ENCODE measurements at regions not wholly inside any gene's neighbourhood (a gene's known extent, or its start where the extent isn't known, plus 50 kb on each side); places are given as distances from the start of the nearest gene placed in this dataset.
"Not testable (repeated sequence)": the region's sequence is repeated elsewhere in the genome, so short reads cannot be mapped to it uniquely, and the experiment has no call there.

DNA sequence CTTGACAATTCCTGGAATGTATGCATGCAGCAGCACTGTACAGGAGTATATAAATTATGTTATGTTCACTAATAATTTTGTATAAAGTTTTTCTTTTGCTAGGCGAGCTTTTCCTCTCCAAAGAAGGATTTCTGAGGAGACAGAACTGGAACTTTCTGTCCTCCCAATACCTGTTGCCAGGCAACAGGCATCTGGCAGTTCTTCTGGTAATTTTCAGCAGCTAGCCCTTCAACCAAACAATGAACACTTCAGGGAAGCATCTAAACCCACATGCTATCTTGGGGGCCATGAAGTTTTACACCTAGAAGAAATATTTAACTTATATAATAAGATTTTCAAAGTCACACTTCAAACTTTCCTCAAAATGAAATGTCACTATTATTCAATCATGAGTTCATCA, 162.9 kb upstream of the SYT10 start:
- H3K4me3 ChIP-seq (ENCODE audit: low read depth, low read length), result no peak overlapping the region
- TF ChIP-seq, protein P1, sequence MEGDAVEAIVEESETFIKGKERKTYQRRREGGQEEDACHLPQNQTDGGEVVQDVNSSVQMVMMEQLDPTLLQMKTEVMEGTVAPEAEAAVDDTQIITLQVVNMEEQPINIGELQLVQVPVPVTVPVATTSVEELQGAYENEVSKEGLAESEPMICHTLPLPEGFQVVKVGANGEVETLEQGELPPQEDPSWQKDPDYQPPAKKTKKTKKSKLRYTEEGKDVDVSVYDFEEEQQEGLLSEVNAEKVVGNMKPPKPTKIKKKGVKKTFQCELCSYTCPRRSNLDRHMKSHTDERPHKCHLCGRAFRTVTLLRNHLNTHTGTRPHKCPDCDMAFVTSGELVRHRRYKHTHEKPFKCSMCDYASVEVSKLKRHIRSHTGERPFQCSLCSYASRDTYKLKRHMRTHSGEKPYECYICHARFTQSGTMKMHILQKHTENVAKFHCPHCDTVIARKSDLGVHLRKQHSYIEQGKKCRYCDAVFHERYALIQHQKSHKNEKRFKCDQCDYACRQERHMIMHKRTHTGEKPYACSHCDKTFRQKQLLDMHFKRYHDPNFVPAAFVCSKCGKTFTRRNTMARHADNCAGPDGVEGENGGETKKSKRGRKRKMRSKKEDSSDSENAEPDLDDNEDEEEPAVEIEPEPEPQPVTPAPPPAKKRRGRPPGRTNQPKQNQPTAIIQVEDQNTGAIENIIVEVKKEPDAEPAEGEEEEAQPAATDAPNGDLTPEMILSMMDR (IDR thresholded peaks at IDR 0.05; ENCODE audit: insufficient read depth, low read depth, low read length, missing control alignments), result no peak
- no peak for DNase-seq (ENCODE audit: low read depth)

DNA sequence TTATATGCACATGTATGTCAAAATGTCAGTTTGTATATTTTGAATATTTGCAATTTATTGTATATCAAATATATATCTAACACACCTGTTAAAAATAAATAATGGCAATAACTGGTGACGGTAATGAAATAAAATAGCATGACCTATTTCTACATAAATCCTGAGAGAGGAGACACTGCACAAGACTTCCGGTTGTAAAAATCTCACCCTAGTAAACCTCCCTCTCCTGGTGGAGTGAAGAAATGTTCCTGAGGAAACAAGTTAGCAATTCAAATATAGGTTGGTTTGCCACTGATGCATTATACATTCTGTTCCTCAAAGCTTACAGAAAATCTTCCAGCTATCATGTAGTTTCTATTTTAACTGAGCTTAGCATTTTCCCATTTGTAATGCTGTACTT, 166.1 kb upstream of the SYT10 start:
- H3K4me3 ChIP-seq (ENCODE audit: low read depth, low read length), result no peak overlapping the region
- TF ChIP-seq, protein P1 (IDR thresholded peaks at IDR 0.05; ENCODE audit: insufficient read depth, low read depth, low read length, missing control alignments), result peak; percentile 19
- DNase-seq (ENCODE audit: low read depth), result peak; percentile 14

DNA sequence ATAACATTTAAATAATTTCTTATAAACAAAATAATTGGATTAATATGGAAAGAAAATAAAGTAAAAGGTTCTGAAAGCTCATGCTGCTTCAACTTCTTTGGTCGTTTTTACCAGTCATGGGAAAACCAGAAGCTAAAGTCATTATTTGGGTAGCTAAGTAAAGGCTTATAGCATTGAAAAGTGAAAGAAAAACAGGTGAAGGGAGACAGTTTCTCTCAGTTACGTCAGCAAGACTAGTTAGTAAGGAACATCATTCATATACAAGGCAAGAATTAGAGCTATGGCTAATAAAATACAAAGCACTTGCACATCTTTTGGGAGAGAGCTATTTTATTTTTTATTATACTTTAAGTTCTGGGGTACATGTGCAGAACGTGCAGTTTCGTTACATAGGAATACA, 170.3 kb upstream of the SYT10 start:
- no peak overlapping the region for H3K4me3 ChIP-seq (ENCODE audit: low read depth, low read length)
- TF ChIP-seq, protein P1 (IDR thresholded peaks at IDR 0.05; ENCODE audit: insufficient read depth, low read depth, low read length, missing control alignments), result no peak
- DNase-seq (ENCODE audit: low read depth), result no peak

DNA sequence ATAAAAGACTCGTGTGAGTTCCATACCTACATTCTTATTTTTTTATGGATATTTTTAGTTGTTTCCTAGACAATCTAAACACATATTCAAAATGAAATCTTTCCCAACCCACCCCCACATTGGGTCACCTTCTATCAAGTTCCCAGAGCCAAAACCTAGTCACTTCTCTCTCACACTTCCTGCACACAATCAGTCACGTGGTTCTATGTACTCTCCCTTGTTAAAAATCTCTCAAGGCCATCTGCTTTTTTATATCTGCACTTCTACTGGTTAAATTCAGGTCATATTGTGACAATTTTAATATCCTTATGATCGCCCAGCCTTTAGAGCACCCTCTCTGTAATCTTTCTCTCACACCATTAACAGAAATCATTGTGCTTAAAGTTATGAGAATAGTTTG, 175.0 kb upstream of the SYT10 start:
- no peak for DNase-seq (ENCODE audit: low read depth)
- TF ChIP-seq, protein P1 (IDR thresholded peaks at IDR 0.05; ENCODE audit: insufficient read depth, low read depth, low read length, missing control alignments), result no peak
- no peak overlapping the region for H3K4me3 ChIP-seq (ENCODE audit: low read depth, low read length)

DNA sequence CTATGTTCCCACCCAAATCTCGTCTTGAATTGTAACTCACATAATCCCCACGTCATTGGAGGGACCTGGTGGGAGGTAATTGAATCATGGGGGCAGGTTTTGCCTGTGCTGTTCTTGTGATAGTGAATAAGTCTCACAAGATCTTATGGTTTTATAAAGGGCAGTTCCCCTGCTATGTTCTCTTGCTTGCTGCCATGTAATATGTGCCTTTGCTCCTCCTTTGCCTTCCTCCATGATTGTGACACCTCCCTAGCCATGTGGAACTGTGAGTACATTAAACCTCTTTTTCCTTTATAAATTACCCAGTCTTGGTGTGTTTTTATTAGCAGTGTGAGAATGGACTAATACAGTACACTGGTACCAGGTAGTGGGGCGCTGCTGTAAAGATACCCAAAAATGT, 177.6 kb upstream of the SYT10 start:
- TF ChIP-seq, protein P1 (IDR thresholded peaks at IDR 0.05; ENCODE audit: insufficient read depth, low read depth, low read length, missing control alignments), result no peak
- no peak for DNase-seq (ENCODE audit: low read depth)
- H3K4me3 ChIP-seq (ENCODE audit: low read depth, low read length), result no peak overlapping the region

DNA sequence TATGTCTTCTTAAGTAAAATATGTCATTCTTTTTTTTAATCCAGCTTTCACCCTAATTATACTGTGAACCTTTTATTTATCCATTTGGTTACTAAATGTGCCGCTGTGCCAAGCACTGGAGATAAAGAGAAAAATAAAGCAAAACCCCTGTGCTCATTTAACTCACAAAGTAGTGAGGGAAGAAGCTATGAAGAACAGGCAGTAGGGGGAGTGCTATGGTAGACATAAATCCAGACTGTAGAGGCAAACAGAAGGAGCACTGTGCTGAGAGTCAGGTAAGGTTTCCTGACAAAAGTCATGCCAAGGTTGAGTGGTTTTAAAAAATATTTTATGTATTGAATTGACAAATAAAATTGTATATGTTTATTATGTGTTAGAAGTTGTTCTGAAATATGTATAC, 188.5 kb upstream of the SYT10 start:
- TF ChIP-seq, protein P1 (IDR thresholded peaks at IDR 0.05; ENCODE audit: insufficient read depth, low read depth, low read length, missing control alignments), result no peak
- no peak for DNase-seq (ENCODE audit: low read depth)
- no peak overlapping the region for H3K4me3 ChIP-seq (ENCODE audit: low read depth, low read length)

DNA sequence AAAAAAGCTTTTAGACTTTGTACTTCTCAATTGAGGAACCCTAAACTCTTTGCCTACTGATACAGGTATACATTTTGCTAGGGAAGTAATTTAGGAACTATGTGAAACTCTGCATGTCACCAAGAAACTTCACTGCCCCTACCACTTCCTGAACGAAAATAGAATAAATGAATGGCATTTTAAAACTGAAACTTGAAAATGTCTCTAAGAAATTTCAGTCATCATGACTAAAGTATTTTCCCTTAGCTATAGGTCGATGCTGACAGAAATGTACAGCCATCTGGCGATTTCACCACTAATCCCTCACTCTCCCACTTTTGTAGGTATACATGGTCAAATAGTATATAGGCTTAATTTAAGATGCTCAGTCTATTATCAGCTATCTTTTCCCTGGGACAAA, 194.9 kb upstream of the SYT10 start:
- H3K4me3 ChIP-seq (ENCODE audit: low read depth, low read length), result no peak overlapping the region
- TF ChIP-seq, protein P1 (IDR thresholded peaks at IDR 0.05; ENCODE audit: insufficient read depth, low read depth, low read length, missing control alignments), result no peak
- DNase-seq (ENCODE audit: low read depth), result peak; percentile 6

DNA sequence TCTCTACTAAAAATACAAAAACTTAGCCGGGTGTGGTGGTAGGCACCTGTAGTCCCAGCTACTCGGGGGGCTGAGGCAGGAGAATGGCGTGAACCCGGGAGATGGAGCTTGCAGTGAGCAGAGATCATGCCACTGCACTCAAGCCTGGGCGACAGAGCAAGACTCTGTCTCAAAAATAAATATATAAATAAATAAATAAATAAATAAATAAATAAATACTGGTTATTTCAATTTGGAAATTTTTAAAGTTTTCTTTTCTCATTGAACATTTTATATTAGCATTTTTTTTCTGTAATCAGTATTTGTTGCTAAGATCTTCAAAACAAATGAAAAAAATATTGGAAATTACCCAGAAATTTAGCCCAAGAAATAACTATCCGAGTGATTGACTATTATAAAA, 197.3 kb upstream of the SYT10 start:
- H3K4me3 ChIP-seq (ENCODE audit: low read depth, low read length); DNase-seq (ENCODE audit: low read depth): not testable (repeated sequence)
